OCI-LY3 (cell line): ENCODE measurements at regions not wholly inside any gene's neighbourhood (a gene's known extent, or its start where the extent isn't known, plus 50 kb on each side); places are given as distances from the start of the nearest gene placed in this dataset.

ENCODE experiments used
- H2AFZ ChIP-seq: fragments of 200-600, 300-600 bp; shearing (Covaris generic); 2 replicates; pipeline ENCODE4 v1.6.0; 2014; ENCODE audit warnings: antibody characterized with exemption, low read depth, low read length
- H3K27ac ChIP-seq: fragments of 200-600, 300-600 bp; sonication (generic); 2 replicates; pipeline ENCODE4 v1.5.1; 2014; ENCODE audit warnings: mild to moderate bottlenecking, low read length, moderate library complexity, mixed read lengths
- H3K27me3 ChIP-seq: fragments of 200-600, 300-600 bp; sonication (generic); 2 replicates; pipeline ENCODE4 v1.6.1; 2014; ENCODE audit warnings: low read depth, low read length, mixed read lengths
- H3K36me3 ChIP-seq: fragments of 200-600, 300-600 bp; sonication (generic); replicated peaks from 2 replicates; pipeline ENCODE3; 2014; ENCODE audit warnings: low read depth, low read length, mixed read lengths
- H3K4me1 ChIP-seq: fragments of 300-600, 200-600 bp; sonication (generic); 2 replicates; pipeline ENCODE4 v1.6.1; 2014; ENCODE audit warnings: low read length, mixed read lengths
- H3K4me2 ChIP-seq: fragments of 200-600, 300-600 bp; sonication (generic); 2 replicates; pipeline ENCODE4 v1.6.1; 2014; ENCODE audit warnings: low read length, mixed read lengths
- H3K4me3 ChIP-seq: fragments of 300-600, 200-600 bp; sonication (generic); 2 replicates; pipeline ENCODE4 v1.5.1; 2014; ENCODE audit warnings: antibody characterized with exemption, mild to moderate bottlenecking, low read length, moderate library complexity
- H3K79me2 ChIP-seq: fragments of 300-600, 200-600 bp; shearing (Covaris generic); 2 replicates; pipeline ENCODE4 v1.6.1; 2014; ENCODE audit warnings: mild to moderate bottlenecking, low read length, mixed read lengths
- H3K9ac ChIP-seq: fragments of 300-600, 200-600 bp; shearing (Covaris generic); 2 replicates; pipeline ENCODE4 v1.6.0; 2014; ENCODE audit warnings: mild to moderate bottlenecking, low read length, moderate library complexity
- H3K9me3 ChIP-seq: fragments of 200-600, 300-600 bp; shearing (Covaris generic); 2 replicates; pipeline ENCODE4 v1.6.1; 2014; ENCODE audit warnings: low read length, mixed read lengths; ENCODE audit not compliant: insufficient read depth
- H4K20me1 ChIP-seq: fragments of 200-600, 300-600 bp; sonication (generic); 2 replicates; pipeline ENCODE4 v1.6.1; 2016; ENCODE audit warnings: low read length, mixed read lengths; ENCODE audit not compliant: insufficient read depth
- EZH2phosphoT487 ChIP-seq: fragments of 200-600 bp; shearing (Covaris generic); IDR thresholded peaks from 2 replicates; pipeline ENCODE4 v1.6.1; 2018; ENCODE audit warnings: antibody characterized with exemption, mixed run types, low read depth
- TF ChIP-seq, protein P1 (sequence below): fragments of 200-600, 300-600 bp; sonication (generic); IDR thresholded peaks from 2 replicates; pipeline ENCODE4 v1.5.1; 2014; ENCODE audit warnings: antibody characterized with exemption, low read length, low read depth

DNA sequence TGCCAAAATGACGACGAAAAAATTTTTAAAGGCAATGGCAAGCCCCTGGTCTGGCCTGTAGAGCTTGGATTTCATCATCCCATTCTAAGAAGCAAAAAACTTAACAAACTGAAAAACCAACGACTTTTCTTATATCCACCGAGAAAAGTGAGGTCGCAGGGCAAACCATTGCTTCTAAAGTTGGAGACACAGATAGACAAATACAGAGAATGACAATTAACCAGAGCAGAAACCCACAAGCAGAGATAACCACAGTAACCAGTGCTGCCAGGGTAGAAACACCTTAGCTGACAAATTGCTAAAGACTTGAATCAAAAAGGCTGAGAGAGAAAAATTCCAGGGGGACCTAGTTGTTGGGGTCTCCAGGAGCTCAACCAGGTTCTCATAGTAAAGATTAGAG, 386.5 kb upstream of the SGO1 start:
- Histone ChIP-seq H3K4me1 (no peaks in the 10 kb centered on the region), H3K4me3 (no peak overlapping the region), H4K20me1 (no peaks in the 10 kb centered on the region), H2AFZ (no peak overlapping the region), H3K9me3 (no peaks in the 10 kb centered on the region), H3K36me3 (no peaks in the 10 kb centered on the region), H3K27ac (no peak overlapping the region), H3K9ac (no peak overlapping the region), H3K4me2 (no peak overlapping the region), H3K79me2 (no peaks in the 10 kb centered on the region), H3K27me3 (no peaks in the 10 kb centered on the region)
- TF ChIP-seq, protein P1, sequence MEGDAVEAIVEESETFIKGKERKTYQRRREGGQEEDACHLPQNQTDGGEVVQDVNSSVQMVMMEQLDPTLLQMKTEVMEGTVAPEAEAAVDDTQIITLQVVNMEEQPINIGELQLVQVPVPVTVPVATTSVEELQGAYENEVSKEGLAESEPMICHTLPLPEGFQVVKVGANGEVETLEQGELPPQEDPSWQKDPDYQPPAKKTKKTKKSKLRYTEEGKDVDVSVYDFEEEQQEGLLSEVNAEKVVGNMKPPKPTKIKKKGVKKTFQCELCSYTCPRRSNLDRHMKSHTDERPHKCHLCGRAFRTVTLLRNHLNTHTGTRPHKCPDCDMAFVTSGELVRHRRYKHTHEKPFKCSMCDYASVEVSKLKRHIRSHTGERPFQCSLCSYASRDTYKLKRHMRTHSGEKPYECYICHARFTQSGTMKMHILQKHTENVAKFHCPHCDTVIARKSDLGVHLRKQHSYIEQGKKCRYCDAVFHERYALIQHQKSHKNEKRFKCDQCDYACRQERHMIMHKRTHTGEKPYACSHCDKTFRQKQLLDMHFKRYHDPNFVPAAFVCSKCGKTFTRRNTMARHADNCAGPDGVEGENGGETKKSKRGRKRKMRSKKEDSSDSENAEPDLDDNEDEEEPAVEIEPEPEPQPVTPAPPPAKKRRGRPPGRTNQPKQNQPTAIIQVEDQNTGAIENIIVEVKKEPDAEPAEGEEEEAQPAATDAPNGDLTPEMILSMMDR, result no peak
- no peak for TF ChIP-seq EZH2phosphoT487

DNA sequence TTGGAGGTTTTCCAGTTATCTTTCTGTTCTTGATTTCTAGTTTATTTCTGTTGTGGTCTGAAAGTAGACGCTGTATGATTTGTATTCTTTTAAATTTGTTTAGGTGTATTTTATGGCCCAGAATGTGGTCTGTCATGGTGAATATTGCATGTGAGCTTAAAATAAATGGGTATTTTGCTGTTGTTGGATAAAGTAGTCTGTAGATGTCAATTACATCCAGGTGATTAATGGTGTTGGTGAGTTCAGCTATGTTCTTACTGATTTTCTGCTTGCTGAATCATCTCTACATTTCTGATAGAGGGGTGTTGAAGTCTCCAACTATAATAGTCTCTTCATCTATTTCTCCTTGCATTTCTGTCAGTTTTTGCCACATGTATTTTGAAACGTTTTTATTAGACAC, 383.3 kb upstream of the SGO1 start:
- no peak overlapping the region for H2AFZ ChIP-seq
- H3K36me3 ChIP-seq, result no peaks in the 10 kb centered on the region
- no peaks in the 10 kb centered on the region for H3K79me2 ChIP-seq
- no peak overlapping the region for H3K27ac ChIP-seq
- TF ChIP-seq, protein P1, result no peak
- no peak for TF ChIP-seq EZH2phosphoT487
- no peak overlapping the region for H3K9ac ChIP-seq
- H3K27me3 ChIP-seq, result no peaks in the 10 kb centered on the region
- no peak overlapping the region for H3K4me3 ChIP-seq
- H3K4me2 ChIP-seq, result no peak overlapping the region
- no peaks in the 10 kb centered on the region for H4K20me1 ChIP-seq
- H3K4me1 ChIP-seq, result no peaks in the 10 kb centered on the region
- no peaks in the 10 kb centered on the region; the same call in 1 of the 2 replicates for H3K9me3 ChIP-seq

DNA sequence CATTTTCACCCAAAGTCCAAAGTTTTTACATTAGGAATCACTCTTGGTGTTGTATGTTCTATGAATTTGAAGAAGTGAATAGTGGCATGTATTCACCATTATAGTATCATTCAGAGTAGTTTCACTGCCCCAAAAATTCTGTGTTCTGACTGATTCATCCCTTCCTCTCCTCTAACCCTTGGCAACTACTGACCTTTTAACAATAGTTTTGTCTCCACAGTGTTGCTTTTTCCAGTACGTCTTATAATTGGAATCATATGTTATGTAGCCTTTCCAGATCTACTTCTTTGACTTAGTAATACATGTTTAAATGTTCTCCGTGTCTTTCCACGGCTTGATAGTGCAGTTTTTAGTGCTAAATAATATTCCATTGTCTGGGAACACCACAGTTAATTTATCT, 379.0 kb upstream of the SGO1 start:
- Histone ChIP-seq H3K9ac (no peak overlapping the region), H3K4me1 (no peaks in the 10 kb centered on the region), H4K20me1 (no peaks in the 10 kb centered on the region), H3K27me3 (no peaks in the 10 kb centered on the region), H2AFZ (no peak overlapping the region), H3K4me3 (no peak overlapping the region), H3K79me2 (no peaks in the 10 kb centered on the region), H3K9me3 (no peaks in the 10 kb centered on the region; the same call in 1 of the 2 replicates), H3K4me2 (no peak overlapping the region), H3K36me3 (no peaks in the 10 kb centered on the region), H3K27ac (no peak overlapping the region)
- TF ChIP-seq, protein P1, result no peak
- TF ChIP-seq EZH2phosphoT487, result no peak

GRCh38 chr3:20563985-20564384, 378.0 kb upstream of the SGO1 start:
- H3K27ac ChIP-seq, result no peak overlapping the region
- H2AFZ ChIP-seq, result no peak overlapping the region
- H3K4me1 ChIP-seq, result no peaks in the 10 kb centered on the region
- H3K4me3 ChIP-seq, result no peak overlapping the region
- no peaks in the 10 kb centered on the region for H3K79me2 ChIP-seq
- H3K9ac ChIP-seq, result no peak overlapping the region
- TF ChIP-seq, protein P1, result no peak
- no peak for TF ChIP-seq EZH2phosphoT487
- no peak overlapping the region for H3K4me2 ChIP-seq
- no peaks in the 10 kb centered on the region for H3K36me3 ChIP-seq
- H3K27me3 ChIP-seq, result no peaks in the 10 kb centered on the region
- H3K9me3 ChIP-seq, result no peaks in the 10 kb centered on the region; the same call in 1 of the 2 replicates
- H4K20me1 ChIP-seq, result no peaks in the 10 kb centered on the region
